DND-41 (cell line): ENCODE measurements at regions not wholly inside any gene's neighbourhood (a gene's known extent, or its start where the extent isn't known, plus 50 kb on each side); places are given as distances from the start of the nearest gene placed in this dataset.

Source experiments
- ATAC-seq: fragments of 200-7000 bp; cut with Tn5 transposase; 3 replicates; pipeline ENCODE4 v1.9.1; 2021; ENCODE audit warnings: low read depth; ENCODE audit not compliant: insufficient read depth
- DNase-seq: peaks from one replicate; pipeline ENCODE4 v3.0.0-alpha.2; 2020
- H2AFZ ChIP-seq: 2 replicates; pipeline ENCODE4 v1.6.0; 2012; ENCODE audit warnings: low read depth, low read length
- H3K27ac ChIP-seq: 2 replicates; pipeline ENCODE4 v1.5.1; 2012; ENCODE audit warnings: low read length, inconsistent platforms
- H3K27me3 ChIP-seq: fragments of 200-600 bp; sonication (generic); 2 replicates; pipeline ENCODE4 v1.6.0; 2012; ENCODE audit warnings: low read length, mild to moderate bottlenecking, inconsistent platforms; ENCODE audit not compliant: insufficient read depth, poor library complexity
- H3K36me3 ChIP-seq: 2 replicates; pipeline ENCODE4 v1.5.1; 2012; ENCODE audit warnings: low read length, inconsistent platforms; ENCODE audit not compliant: insufficient read depth
- H3K4me1 ChIP-seq: 2 replicates; pipeline ENCODE4 v1.5.1; 2012; ENCODE audit warnings: mild to moderate bottlenecking, low read length; ENCODE audit not compliant: insufficient read depth
- H3K4me2 ChIP-seq: 2 replicates; pipeline ENCODE4 v1.6.0; 2012; ENCODE audit warnings: mild to moderate bottlenecking, moderate library complexity, low read length, inconsistent platforms; ENCODE audit not compliant: insufficient read depth
- H3K4me3 ChIP-seq, 2 experiments: fragments of 200-600 bp in 1 of 2; shearing (Covaris generic) in 1 of 2; 2 replicates each; pipeline ENCODE4 v1.5.1; 2012 to 2016; ENCODE audit warnings: inconsistent platforms in 2 of 2, low read length in 2 of 2, mild to moderate bottlenecking in 2 of 2, low read depth in 1 of 2, moderate library complexity in 1 of 2
- H3K79me2 ChIP-seq: 2 replicates; pipeline ENCODE4 v1.6.0; 2012; ENCODE audit warnings: low read length, inconsistent platforms; ENCODE audit not compliant: insufficient read depth
- H3K9ac ChIP-seq: 2 replicates; pipeline ENCODE4 v1.6.0; 2012; ENCODE audit warnings: low read depth, mild to moderate bottlenecking, inconsistent platforms, low read length, moderate library complexity
- H3K9me3 ChIP-seq: 2 replicates; pipeline ENCODE4 v1.5.1; 2012; ENCODE audit warnings: low read length, moderate library complexity, mild to moderate bottlenecking, inconsistent platforms; ENCODE audit not compliant: insufficient read depth, severe bottlenecking
- H4K20me1 ChIP-seq: 2 replicates; pipeline ENCODE4 v1.6.0; 2012; ENCODE audit warnings: low read length; ENCODE audit not compliant: insufficient read depth
- CTCF ChIP-seq: IDR thresholded peaks from 2 replicates; pipeline ENCODE4 v1.5.1; 2012; ENCODE audit warnings: borderline replicate concordance, low read length, moderate library complexity, mild to moderate bottlenecking; ENCODE audit not compliant: poor library complexity, severe bottlenecking; ENCODE audit errors: extremely low read depth
- EZH2 ChIP-seq: IDR thresholded peaks from 3 replicates; pipeline ENCODE4 v1.6.1; 2012; ENCODE audit warnings: borderline replicate concordance, low read depth, mild to moderate bottlenecking, moderate library complexity, low read length, inconsistent platforms; ENCODE audit not compliant: severe bottlenecking

- no peak for TF ChIP-seq CTCF
- TF ChIP-seq EZH2, result no peak
- Histone ChIP-seq H3K4me2 (no peak overlapping the region), H3K9ac (no peak overlapping the region), H3K27ac (no peak overlapping the region), H3K79me2 (no peaks in the 10 kb centered on the region), H3K9me3 (no peaks in the 10 kb centered on the region), H3K36me3 (no peaks in the 10 kb centered on the region), H3K4me1 (no peaks in the 10 kb centered on the region), H3K27me3 (peaks cover 17% of the 10 kb centered on the region), H4K20me1 (no peaks in the 10 kb centered on the region), H2AFZ (no peak overlapping the region), H3K4me3 (no peak overlapping the region)
- ATAC-seq (no peak), DNase-seq (no peak)
Measured at GRCh38 chr3:182702216-182702615, 91.1 kb upstream of the ATP11B start.

- Histone ChIP-seq H3K4me2 (no peak overlapping the region), H3K9me3 (no peaks in the 10 kb centered on the region), H4K20me1 (no peaks in the 10 kb centered on the region), H3K79me2 (no peaks in the 10 kb centered on the region), H3K36me3 (no peaks in the 10 kb centered on the region), H3K9ac (no peak overlapping the region), H3K4me1 (no peaks in the 10 kb centered on the region), H3K27ac (no peak overlapping the region), H2AFZ (no peak overlapping the region), H3K4me3 (no peak overlapping the region), H3K27me3 (peaks cover 13% of the 10 kb centered on the region)
- TF ChIP-seq EZH2 (no peak), CTCF (no peak)
- ATAC-seq (no peak), DNase-seq (no peak)
Measured at GRCh38 chr3:182703233-182703632, 90.1 kb upstream of the ATP11B start.

- Histone ChIP-seq H4K20me1 (no peaks in the 10 kb centered on the region), H2AFZ (no peak overlapping the region), H3K4me3 (no peak overlapping the region), H3K79me2 (no peaks in the 10 kb centered on the region), H3K9me3 (no peaks in the 10 kb centered on the region), H3K4me2 (no peak overlapping the region), H3K27ac (no peak overlapping the region), H3K36me3 (no peaks in the 10 kb centered on the region), H3K9ac (no peak overlapping the region), H3K27me3 (peaks cover 16% of the 10 kb centered on the region), H3K4me1 (no peaks in the 10 kb centered on the region)
- TF ChIP-seq EZH2, result no peak
- no peak for TF ChIP-seq CTCF
- DNase-seq (no peak), ATAC-seq (no peak)
Measured at GRCh38 chr3:182704926-182705325, 88.4 kb upstream of the ATP11B start.

- Histone ChIP-seq H3K4me2 (no peak overlapping the region), H4K20me1 (no peaks in the 10 kb centered on the region), H3K27ac (no peak overlapping the region), H3K27me3 (peaks cover 15% of the 10 kb centered on the region), H3K9ac (no peak overlapping the region), H3K9me3 (no peaks in the 10 kb centered on the region), H3K4me3 (no peak overlapping the region), H3K36me3 (no peaks in the 10 kb centered on the region), H2AFZ (no peak overlapping the region), H3K79me2 (no peaks in the 10 kb centered on the region), H3K4me1 (no peaks in the 10 kb centered on the region)
- TF ChIP-seq CTCF (no peak), EZH2 (no peak)
- no peak for ATAC-seq
- DNase-seq, result no peak
Measured at GRCh38 chr3:182708810-182709209, 84.5 kb upstream of the ATP11B start.
